Fibroblast of pulmonary artery (primary cell): ENCODE measurements at regions not wholly inside any gene's neighbourhood (a gene's known extent, or its start where the extent isn't known, plus 50 kb on each side); places are given as distances from the start of the nearest gene placed in this dataset.

Source experiments
- DNase-seq: peaks from one replicate; pipeline ENCODE4 v3.0.0-alpha.2; 2010; ENCODE audit warnings: low read depth
- H3K4me3 ChIP-seq: replicated peaks from 2 replicates; pipeline ENCODE4 v1.5.1; 2011; ENCODE audit warnings: low read depth, mild to moderate bottlenecking, control low read depth, low read length, moderate library complexity
- TF ChIP-seq, protein P1 (sequence below): IDR thresholded peaks from 2 replicates; pipeline ENCODE4 v1.5.1; 2011; ENCODE audit warnings: mild to moderate bottlenecking, control low read depth, low read length, inconsistent platforms; ENCODE audit errors: missing control alignments

DNA sequence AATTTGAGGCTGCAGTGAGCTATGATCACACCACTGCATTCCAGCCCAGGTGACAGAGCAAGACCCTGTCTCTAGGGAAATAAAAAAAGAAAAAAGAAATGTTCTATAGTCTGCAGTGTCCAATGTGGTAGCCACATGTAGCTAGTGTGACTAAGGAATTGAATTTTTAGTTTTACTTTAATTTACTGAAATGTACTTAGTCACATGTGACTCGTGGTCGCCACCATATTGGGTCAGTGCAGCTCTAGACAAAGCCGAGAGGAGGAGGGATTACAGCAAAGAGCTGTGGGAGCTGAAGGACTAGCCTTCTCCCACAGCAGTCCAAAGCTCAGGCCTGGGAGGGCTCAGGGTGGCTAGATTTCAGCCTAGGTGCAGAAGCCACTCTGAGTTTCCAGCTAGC, 65.9 kb upstream of the NTRK3 start:
- TF ChIP-seq, protein P1, sequence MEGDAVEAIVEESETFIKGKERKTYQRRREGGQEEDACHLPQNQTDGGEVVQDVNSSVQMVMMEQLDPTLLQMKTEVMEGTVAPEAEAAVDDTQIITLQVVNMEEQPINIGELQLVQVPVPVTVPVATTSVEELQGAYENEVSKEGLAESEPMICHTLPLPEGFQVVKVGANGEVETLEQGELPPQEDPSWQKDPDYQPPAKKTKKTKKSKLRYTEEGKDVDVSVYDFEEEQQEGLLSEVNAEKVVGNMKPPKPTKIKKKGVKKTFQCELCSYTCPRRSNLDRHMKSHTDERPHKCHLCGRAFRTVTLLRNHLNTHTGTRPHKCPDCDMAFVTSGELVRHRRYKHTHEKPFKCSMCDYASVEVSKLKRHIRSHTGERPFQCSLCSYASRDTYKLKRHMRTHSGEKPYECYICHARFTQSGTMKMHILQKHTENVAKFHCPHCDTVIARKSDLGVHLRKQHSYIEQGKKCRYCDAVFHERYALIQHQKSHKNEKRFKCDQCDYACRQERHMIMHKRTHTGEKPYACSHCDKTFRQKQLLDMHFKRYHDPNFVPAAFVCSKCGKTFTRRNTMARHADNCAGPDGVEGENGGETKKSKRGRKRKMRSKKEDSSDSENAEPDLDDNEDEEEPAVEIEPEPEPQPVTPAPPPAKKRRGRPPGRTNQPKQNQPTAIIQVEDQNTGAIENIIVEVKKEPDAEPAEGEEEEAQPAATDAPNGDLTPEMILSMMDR: no peak
- no peak overlapping the region for H3K4me3 ChIP-seq
- no peak for DNase-seq

DNA sequence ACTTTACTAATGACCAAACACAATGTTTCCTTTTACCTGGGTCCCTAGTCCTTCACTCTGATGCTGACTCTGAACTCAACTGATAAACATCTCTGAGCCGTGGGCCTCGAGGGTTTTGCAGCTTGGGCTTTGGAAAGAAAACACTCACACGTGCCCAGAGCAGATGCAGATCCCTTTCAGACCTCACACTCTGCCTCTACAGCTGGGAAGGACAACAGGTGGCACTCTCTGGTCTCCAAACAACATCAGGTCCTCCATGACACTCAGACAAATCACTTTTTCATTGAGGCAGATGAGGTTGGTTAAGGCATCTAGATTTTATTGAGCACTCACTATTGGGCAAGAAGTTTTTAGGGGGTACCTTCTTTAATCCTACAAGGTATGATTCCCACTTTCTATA, 64.7 kb upstream of the NTRK3 start:
- no peak overlapping the region for H3K4me3 ChIP-seq
- no peak for DNase-seq
- TF ChIP-seq, protein P1: no peak

DNA sequence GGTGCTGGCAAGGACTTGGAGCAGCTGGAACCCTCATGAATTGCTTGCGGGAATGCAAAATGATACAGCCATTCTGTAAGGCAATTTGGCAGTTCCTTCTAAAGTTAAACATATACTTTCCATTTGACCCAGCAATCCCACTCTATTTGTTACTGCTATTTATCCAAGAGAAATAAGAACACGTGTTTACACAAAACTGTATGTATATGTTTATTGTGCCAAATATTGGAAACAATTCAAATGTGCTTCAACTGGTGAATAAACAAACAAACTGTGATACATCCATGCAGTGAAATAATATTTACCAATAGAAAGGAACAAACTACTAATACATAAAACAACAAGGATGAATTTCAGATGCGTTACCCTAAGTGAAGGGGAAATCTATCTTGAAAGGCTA, 60.0 kb upstream of the NTRK3 start:
- no peak overlapping the region for H3K4me3 ChIP-seq
- TF ChIP-seq, protein P1: no peak

DNA sequence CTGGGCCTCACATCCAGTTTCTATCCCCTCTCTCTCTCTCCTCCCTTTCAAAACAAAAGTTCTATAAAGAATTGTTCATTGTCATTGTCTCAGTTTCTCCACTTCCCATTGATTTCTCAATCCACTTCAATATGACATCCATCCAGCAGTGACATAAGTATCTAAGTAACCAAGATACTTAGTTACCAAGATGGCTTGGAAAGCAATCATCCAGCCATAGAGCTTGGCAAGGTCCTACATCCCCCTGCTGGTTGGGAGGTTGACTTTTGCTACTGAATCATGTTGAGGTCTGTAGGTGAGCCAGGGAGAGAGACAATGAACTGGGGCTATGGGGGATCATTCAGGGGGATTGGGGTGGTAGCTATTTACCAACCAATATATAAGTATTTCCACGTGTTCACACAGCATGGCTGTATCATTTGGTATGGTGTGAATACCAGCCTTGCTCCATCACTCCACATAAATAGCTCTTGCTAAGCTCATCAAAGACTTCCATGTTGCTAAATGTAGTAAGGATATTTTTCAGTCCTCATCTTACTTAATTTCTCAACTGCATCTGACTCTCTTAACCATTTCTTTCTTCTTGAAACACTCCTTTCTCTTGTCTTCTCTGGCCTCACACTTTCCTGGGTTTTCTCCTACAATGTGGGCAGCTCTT, 58.8 kb upstream of the NTRK3 start:
- TF ChIP-seq, protein P1: no peak
- DNase-seq: no peak
- H3K4me3 ChIP-seq: no peak overlapping the region

More for the DNA sequence above, 60.0 kb upstream of the NTRK3 start:
- no peak for DNase-seq

DNA sequence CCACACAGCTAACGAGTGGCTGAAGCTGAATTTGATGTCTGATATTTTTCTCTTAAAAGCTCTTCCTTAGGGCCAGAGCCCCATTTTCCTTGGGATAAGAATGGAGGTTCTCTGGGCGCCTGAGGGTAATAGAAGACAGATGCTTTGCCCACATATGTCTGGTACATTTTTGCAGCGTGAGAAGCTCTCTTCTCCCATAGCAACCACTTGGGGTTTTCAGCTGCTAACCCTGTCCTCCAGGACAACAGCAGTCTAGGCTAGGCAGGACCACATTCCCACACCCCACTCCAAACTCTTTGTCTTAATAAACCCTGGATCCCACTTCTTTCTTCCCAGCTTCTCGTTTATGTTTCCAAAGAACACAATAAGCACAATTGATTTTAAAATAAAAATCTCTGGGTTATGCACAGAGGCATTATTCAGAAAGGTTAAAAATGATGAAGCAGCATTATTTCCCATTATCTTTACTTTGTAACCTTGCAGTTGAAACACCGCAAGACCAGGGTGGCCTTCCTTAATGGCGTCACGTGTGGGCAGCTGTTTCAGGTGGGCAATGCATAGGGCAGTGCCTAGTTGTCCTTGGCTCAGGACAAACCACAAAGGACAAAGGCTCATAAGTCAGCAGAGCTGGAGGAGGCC, 56.5 kb upstream of the NTRK3 start:
- H3K4me3 ChIP-seq: no peak overlapping the region
- TF ChIP-seq, protein P1: no peak
- no peak for DNase-seq

DNA sequence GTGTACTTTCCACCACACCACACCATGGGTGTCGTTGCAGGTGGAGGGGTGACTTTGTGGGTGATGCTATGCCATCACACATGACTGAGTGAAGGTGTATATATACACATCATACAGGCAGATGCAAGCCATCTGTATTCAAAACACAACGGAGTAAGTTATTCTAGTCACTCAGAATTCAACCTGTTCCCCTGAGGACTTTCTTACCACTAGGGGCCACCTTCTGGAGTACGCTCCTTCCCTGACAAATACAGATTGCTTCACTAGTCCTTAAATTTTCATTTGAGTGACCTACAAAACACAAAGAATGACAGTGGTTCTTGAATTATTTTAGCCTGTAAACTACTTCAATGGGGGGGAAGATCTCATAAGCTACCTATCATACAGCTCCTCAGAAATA, 52.8 kb upstream of the NTRK3 start:
- H3K4me3 ChIP-seq: no peak overlapping the region
- TF ChIP-seq, protein P1: no peak
- no peak for DNase-seq

DNA sequence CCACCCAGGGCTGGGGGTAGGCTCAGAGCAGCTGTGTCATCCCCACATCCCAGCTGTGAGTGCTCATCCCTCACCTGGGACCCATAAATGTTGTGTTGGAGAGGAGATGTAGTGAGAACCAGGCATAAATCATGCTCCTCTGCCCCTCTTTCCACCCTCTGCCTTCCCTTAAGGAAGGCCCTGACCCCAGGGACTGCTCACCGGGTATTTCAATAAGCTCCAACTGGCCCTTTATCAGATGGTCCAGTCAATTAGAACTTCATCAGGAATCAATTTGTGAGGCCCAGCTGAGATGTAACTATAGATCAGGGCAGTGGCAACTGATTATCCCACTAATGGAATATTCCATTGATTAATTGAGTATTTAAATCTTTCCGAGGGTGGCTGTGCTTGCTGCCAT, 50.8 kb upstream of the NTRK3 start:
- no peak overlapping the region for H3K4me3 ChIP-seq
- no peak for DNase-seq
- TF ChIP-seq, protein P1: no peak
